Effector memory CD8-positive, alpha-beta T cell (primary cell): ENCODE measurements at regions not wholly inside any gene's neighbourhood (a gene's known extent, or its start where the extent isn't known, plus 50 kb on each side); places are given as distances from the start of the nearest gene placed in this dataset.

Source experiments
- ATAC-seq: fragments of 150-1000 bp; cut with Tn5 transposase; replicated peaks from 2 replicates; pipeline ENCODE4 v1.10.0; 2021; ENCODE audit warnings: mild to moderate bottlenecking, moderate library complexity
- DNase-seq, 3 experiments: peaks; one replicate each; pipeline ENCODE4 v3.0.0; 2021
- H3K27ac Mint-ChIP-seq, 2 donors: one replicate each; pipeline ENCODE4 v1.8.0; 2022; ENCODE audit warnings: mild to moderate bottlenecking in 2 of 2, mixed read lengths in 2 of 2, moderate library complexity in 2 of 2
- H3K27me3 Mint-ChIP-seq, 2 donors: one replicate each; pipeline ENCODE4 v1.8.0; 2022; ENCODE audit warnings: mixed read lengths in 2 of 2
- H3K36me3 Mint-ChIP-seq: one replicate; pipeline ENCODE4 v1.8.0; 2022; ENCODE audit warnings: mild to moderate bottlenecking, moderate library complexity, mixed read lengths; ENCODE audit not compliant: insufficient read depth
- H3K4me1 Mint-ChIP-seq, 2 donors: one replicate each; pipeline ENCODE4 v1.8.0; 2022; ENCODE audit warnings: low read depth in 2 of 2, mixed read lengths in 2 of 2
- H3K4me3 Mint-ChIP-seq, 2 donors: one replicate each; pipeline ENCODE4 v1.8.0; 2022; ENCODE audit warnings: mild to moderate bottlenecking in 2 of 2, mixed read lengths in 2 of 2, moderate library complexity in 2 of 2
- H3K9me3 Mint-ChIP-seq, 2 donors: one replicate each; pipeline ENCODE4 v1.8.0; 2022; ENCODE audit warnings: mixed read lengths in 2 of 2

GRCh38 chr18:25455159-25455558, 103.2 kb upstream of the ZNF521 start:
- Mint-ChIP-seq H3K27me3 (no peaks in the 10 kb centered on the region), H3K27ac (no peak overlapping the region), H3K4me3 (no peak overlapping the region), H3K4me1 (no peaks in the 10 kb centered on the region), H3K36me3 (no peaks in the 10 kb centered on the region), H3K9me3 (peaks cover 0 to 16% of the 10 kb centered on the region in 2 donors)
- ATAC-seq = no peak
- DNase-seq = no peak

- Mint-ChIP-seq H3K27me3 (no peaks in the 10 kb centered on the region), H3K9me3 (peaks cover 0 to 12% of the 10 kb centered on the region in 2 donors), H3K36me3 (no peaks in the 10 kb centered on the region), H3K4me1 (no peaks in the 10 kb centered on the region), H3K27ac (no peak overlapping the region), H3K4me3 (no peak overlapping the region)
- ATAC-seq (no peak), DNase-seq (no peak)
These were observed 102.8 kb upstream of the ZNF521 start for GRCh38 chr18:25454730-25455129.

DNA sequence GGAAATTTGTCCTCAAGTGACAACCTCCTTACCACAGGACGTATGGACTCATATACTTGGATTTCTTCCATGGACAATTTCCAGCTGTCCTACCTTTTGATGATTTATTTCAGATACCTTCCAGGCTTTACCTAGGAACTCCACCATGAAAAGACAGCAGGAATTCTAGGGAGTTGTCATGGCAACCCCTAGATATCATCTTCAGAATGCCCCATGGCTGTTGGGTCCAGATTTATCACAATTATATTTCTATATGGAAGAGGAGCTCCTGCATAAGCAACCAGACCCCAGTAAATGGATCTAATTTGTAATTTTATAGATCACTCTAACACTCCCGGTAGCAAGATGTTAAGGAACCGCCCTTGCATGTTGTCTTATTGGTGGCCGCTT, 102.3 kb upstream of the ZNF521 start:
- H3K27me3 Mint-ChIP-seq = no peaks in the 10 kb centered on the region
- H3K36me3 Mint-ChIP-seq = no peaks in the 10 kb centered on the region
- DNase-seq = no peak
- no peak for ATAC-seq
- H3K4me3 Mint-ChIP-seq = no peak overlapping the region
- H3K9me3 Mint-ChIP-seq = peaks cover 0 to 13% of the 10 kb centered on the region in 2 donors
- H3K27ac Mint-ChIP-seq = no peak overlapping the region
- H3K4me1 Mint-ChIP-seq = no peaks in the 10 kb centered on the region

GRCh38 chr18:25453556-25454269, 101.7 kb upstream of the ZNF521 start:
- Mint-ChIP-seq H3K9me3 (peaks cover 0 to 19% of the 10 kb centered on the region in 2 donors), H3K36me3 (no peaks in the 10 kb centered on the region), H3K4me3 (no peak overlapping the region), H3K27ac (no peak overlapping the region), H3K27me3 (no peaks in the 10 kb centered on the region), H3K4me1 (no peaks in the 10 kb centered on the region)
- DNase-seq = no peak
- no peak for ATAC-seq

- no peaks in the 10 kb centered on the region for H3K36me3 Mint-ChIP-seq
- H3K4me3 Mint-ChIP-seq = no peak overlapping the region
- peaks cover 3 to 9% of the 10 kb centered on the region in 2 donors for H3K9me3 Mint-ChIP-seq
- H3K27ac Mint-ChIP-seq = no peak overlapping the region
- DNase-seq = no peak
- ATAC-seq = no peak
- no peaks in the 10 kb centered on the region for H3K27me3 Mint-ChIP-seq
- H3K4me1 Mint-ChIP-seq = no peaks in the 10 kb centered on the region
These were observed 99.2 kb upstream of the ZNF521 start for GRCh38 chr18:25451077-25451658.

- ATAC-seq = no peak
- no peak overlapping the region for H3K4me3 Mint-ChIP-seq
- no peak overlapping the region for H3K27ac Mint-ChIP-seq
- H3K9me3 Mint-ChIP-seq = peaks cover 3 to 8% of the 10 kb centered on the region in 2 donors
- H3K36me3 Mint-ChIP-seq = no peaks in the 10 kb centered on the region
- H3K27me3 Mint-ChIP-seq = no peaks in the 10 kb centered on the region
- H3K4me1 Mint-ChIP-seq = no peaks in the 10 kb centered on the region
- no peak for DNase-seq
These were observed 97.1 kb upstream of the ZNF521 start for GRCh38 chr18:25449046-25449445.

GRCh38 chr18:25446972-25447371, 95.0 kb upstream of the ZNF521 start:
- no peak overlapping the region for H3K4me3 Mint-ChIP-seq
- H3K27ac Mint-ChIP-seq = no peak overlapping the region
- no peaks in the 10 kb centered on the region for H3K27me3 Mint-ChIP-seq
- no peak for ATAC-seq
- DNase-seq = no peak
- no peaks in the 10 kb centered on the region for H3K4me1 Mint-ChIP-seq
- H3K36me3 Mint-ChIP-seq = no peaks in the 10 kb centered on the region
- peaks cover 3 to 8% of the 10 kb centered on the region in 2 donors for H3K9me3 Mint-ChIP-seq

GRCh38 chr18:25445430-25445829, 93.5 kb upstream of the ZNF521 start:
- Mint-ChIP-seq H3K9me3 (peaks cover 3 to 8% of the 10 kb centered on the region in 2 donors), H3K4me1 (no peaks in the 10 kb centered on the region), H3K27me3 (no peaks in the 10 kb centered on the region), H3K4me3 (no peak overlapping the region), H3K27ac (no peak overlapping the region), H3K36me3 (no peaks in the 10 kb centered on the region)
- DNase-seq (no peak), ATAC-seq (no peak)

- H3K27me3 Mint-ChIP-seq = no peaks in the 10 kb centered on the region
- ATAC-seq = no peak
- no peak overlapping the region for H3K4me3 Mint-ChIP-seq
- H3K36me3 Mint-ChIP-seq = no peaks in the 10 kb centered on the region
- H3K9me3 Mint-ChIP-seq = peaks cover 3% of the 10 kb centered on the region in 2 donors
- no peak for DNase-seq
- no peaks in the 10 kb centered on the region for H3K4me1 Mint-ChIP-seq
- H3K27ac Mint-ChIP-seq = no peak overlapping the region
These were observed 91.8 kb upstream of the ZNF521 start for GRCh38 chr18:25443776-25444175.

- no peaks in the 10 kb centered on the region for H3K9me3 Mint-ChIP-seq
- no peak for DNase-seq
- no peak overlapping the region for H3K27ac Mint-ChIP-seq
- ATAC-seq = no peak
- H3K36me3 Mint-ChIP-seq = no peaks in the 10 kb centered on the region
- no peaks in the 10 kb centered on the region for H3K27me3 Mint-ChIP-seq
- H3K4me1 Mint-ChIP-seq = no peaks in the 10 kb centered on the region
- no peak overlapping the region for H3K4me3 Mint-ChIP-seq
These were observed 83.3 kb upstream of the ZNF521 start for GRCh38 chr18:25435149-25435782.

DNA sequence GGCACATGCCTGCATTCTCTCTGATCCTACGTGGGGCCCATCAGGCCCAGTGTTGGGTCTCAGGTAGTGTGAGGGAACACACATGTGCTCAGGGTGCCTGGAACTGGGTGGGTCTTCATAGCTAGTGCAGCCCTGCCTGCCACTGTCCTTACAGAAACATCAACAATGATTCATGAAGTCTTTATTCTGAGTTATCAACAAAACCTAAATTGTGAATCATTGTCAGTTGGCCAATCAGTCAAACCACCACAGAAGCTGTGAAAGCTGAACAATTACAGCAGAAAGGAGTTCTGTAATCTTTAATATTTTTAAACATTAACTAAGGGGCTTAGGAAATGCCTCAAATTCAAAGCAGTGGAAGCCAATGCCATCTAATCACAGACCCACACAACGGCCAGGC, 82.8 kb upstream of the ZNF521 start:
- Mint-ChIP-seq H3K27me3 (no peaks in the 10 kb centered on the region), H3K27ac (no peak overlapping the region), H3K4me3 (no peak overlapping the region), H3K9me3 (no peaks in the 10 kb centered on the region), H3K4me1 (no peaks in the 10 kb centered on the region), H3K36me3 (no peaks in the 10 kb centered on the region)
- ATAC-seq (no peak), DNase-seq (no peak)

GRCh38 chr18:25433590-25433989, 81.6 kb upstream of the ZNF521 start:
- Mint-ChIP-seq H3K9me3 (no peaks in the 10 kb centered on the region), H3K4me3 (no peak overlapping the region), H3K27ac (no peak overlapping the region), H3K36me3 (no peaks in the 10 kb centered on the region), H3K27me3 (no peaks in the 10 kb centered on the region), H3K4me1 (no peaks in the 10 kb centered on the region)
- DNase-seq (no peak), ATAC-seq (no peak)

GRCh38 chr18:25425024-25425423, 73.1 kb upstream of the ZNF521 start:
- no peak for DNase-seq
- no peaks in the 10 kb centered on the region for H3K4me1 Mint-ChIP-seq
- H3K9me3 Mint-ChIP-seq = no peaks in the 10 kb centered on the region
- ATAC-seq = no peak
- no peaks in the 10 kb centered on the region for H3K36me3 Mint-ChIP-seq
- H3K27ac Mint-ChIP-seq = no peak overlapping the region
- H3K27me3 Mint-ChIP-seq = no peaks in the 10 kb centered on the region
- H3K4me3 Mint-ChIP-seq = no peak overlapping the region

DNA sequence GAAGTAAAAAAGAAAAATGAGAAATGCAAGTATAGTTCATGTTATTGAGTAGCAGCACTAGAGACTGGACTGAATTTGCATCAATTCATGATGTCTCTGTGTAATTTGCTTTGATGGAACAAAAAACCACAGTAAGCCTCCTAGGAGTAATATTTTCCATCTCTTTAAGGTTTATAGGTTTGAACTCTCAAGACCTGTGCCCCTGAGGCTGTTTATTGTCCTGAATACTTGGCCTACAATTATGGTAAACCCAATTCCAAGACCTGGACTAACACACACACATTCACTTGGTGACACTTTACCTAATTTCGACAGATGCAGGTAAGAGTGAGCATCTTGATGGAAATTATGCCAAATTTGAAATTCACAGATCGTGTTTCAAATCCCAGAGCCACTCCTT, 71.8 kb upstream of the ZNF521 start:
- no peak overlapping the region for H3K4me3 Mint-ChIP-seq
- H3K9me3 Mint-ChIP-seq = no peaks in the 10 kb centered on the region
- ATAC-seq (no peak), DNase-seq (no peak)
- no peaks in the 10 kb centered on the region for H3K27me3 Mint-ChIP-seq
- H3K27ac Mint-ChIP-seq = no peak overlapping the region
- no peaks in the 10 kb centered on the region for H3K4me1 Mint-ChIP-seq
- H3K36me3 Mint-ChIP-seq = no peaks in the 10 kb centered on the region
